ENCODE measurements at regions not wholly inside any gene's neighbourhood (a gene's known extent, or its start where the extent isn't known, plus 50 kb on each side); places are given as distances from the start of the nearest gene placed in this dataset.

DNA sequence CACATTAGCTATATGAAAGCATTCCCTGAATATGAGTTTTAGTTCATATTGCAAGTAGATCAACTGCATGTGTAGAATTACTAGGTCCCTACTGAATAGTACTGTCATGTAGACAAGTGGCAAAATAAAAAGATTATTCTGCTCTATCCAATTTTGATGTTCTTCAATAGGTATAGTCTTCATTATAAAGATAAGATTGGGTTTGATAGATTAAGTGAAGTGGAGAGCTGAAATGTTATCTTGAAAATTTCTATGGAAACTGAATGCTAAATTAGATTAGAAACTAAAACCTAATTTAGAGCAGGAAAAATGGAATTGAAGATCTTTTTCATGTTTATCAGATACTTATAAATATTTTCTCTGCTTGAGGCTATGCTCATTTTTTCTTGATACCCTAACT is 1610.0 kb downstream of the BRINP3 start:
- no peak for DNase-seq (ENCODE audit: low spot score)

DNA sequence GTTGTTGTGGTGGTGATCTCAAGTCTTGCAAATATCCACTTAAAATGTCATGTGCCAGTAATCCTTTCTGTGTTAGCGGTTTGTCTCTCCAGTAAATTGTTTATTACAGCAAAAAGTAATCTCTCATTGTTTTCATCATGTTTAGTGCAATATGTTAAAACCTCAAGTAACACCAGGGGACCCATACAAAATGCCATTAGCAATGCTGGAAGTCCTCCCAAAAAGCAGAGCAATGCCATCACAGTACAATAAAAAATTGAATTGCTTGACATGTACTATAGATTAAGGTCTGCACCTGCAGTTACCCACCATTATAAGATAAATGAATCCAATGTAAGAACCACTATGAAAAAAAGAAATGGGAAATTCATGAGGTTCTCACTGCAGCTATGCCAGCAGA is 1606.5 kb downstream of the BRINP3 start:
- no peak for DNase-seq (ENCODE audit: low spot score)

DNA sequence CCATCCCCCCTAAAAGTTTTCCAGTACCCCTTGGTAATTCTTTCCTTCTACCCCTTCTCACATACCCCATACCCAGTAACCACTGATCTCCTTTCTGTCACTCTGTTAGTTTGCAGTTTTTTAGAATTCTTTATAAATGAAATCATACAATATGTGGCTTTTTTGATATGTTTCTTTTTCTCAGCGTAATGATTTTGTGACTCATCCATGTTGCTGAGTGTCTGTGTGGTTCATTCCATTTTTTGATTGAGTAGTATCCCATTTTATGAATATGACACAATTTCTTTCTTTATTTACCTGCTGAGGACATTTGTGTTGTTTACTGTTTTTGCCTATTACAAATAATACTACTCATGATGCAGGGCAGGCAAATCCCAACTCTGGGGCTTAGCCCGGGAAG is 1605.3 kb downstream of the BRINP3 start:
- no peak for DNase-seq (ENCODE audit: low spot score)

DNA sequence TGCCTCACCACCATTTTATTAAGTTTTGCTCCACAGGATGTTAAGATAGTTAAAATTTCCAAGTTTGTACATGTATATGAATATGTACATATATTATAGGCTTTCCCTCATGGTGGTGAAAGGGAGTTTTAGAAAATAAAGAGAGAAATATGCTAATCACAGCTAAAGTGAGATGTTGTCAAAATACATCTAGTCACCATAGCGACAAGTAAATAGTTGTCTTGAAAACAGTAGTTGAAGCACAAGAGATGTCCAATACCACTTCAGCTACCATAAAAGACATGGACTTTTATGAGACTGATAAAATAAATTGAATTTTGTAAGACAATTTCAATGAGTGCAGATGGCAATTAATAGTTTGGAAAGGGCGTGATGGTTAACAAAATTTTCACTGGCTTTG is 1600.0 kb downstream of the BRINP3 start:
- no peak for DNase-seq (ENCODE audit: low spot score)

DNA sequence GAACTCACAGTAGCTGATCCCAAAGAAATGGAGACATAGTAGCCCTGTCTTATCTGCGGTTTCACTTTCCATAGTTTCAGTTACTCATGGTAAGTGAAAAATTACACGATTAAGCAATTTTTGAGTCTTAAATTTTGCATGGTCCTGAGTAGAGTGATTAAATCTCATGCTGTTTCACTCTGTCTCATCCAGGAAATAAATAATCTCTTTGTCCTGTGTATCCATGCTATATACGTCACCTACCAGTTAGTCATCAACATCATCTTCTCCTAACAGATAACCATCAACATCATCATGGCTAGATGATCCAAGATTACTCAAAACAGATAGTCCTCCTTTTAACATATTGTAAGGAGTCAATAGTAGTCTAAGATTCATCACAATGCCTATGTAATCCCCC is 1589.3 kb downstream of the BRINP3 start:
- DNase-seq (ENCODE audit: low spot score), result no peak

DNA sequence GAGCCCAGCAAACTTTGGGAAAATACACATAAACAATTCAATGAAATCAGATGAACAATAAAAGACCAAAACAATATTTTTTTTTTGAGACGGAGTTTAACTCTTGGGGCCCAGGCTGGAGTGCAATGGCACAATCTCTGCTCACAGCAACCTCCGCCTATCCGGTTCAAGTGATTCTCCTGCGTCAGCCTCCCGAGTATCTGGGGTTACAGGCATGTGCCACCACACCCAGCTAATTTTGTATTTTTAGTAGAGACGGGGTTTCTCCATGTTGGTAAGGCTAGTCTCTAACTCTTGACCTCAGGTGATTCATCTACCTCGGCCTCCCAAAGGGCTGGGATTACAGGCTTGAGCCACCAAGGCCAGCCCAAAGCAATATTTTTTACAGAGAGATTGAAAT is 1588.5 kb downstream of the BRINP3 start:
- DNase-seq (ENCODE audit: low spot score), result no peak

DNA sequence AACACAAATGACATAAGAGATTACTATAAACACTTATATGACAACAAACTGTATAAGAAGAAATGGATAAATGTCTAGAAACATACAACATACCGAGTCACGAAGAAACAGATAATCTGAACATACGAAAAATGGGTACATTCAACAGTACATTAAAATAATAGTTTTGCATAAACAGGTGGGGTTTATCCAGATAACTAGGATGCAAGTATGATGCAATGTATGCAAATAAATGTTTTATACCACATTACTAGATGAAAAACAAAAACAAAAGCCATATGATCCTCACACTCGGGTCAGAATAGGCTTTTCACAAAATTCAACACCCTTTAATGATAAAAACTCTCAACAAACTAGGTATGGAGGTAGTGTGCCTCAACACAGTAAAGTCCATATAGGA is 1585.7 kb downstream of the BRINP3 start:
- no peak for DNase-seq (ENCODE audit: low spot score)

DNA sequence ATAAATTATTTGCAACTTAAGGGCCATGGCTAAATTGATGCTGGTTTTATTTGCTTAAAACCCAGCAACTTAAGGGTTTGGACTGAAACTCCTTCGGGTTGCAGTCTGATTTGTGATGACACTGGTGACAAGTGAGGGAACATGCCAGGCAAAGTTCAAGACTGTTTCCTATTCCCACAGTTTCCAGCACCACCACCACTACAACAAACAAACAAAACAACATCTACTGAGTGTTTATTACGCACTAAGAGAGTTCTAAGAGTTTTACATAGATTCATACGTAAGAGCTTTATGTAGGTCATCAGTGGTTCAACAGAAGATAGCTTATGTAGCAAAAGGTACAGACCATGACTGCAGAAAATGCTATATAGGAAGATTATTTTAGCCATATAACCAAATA is 1582.1 kb downstream of the BRINP3 start:
- no peak for DNase-seq (ENCODE audit: low spot score)

DNA sequence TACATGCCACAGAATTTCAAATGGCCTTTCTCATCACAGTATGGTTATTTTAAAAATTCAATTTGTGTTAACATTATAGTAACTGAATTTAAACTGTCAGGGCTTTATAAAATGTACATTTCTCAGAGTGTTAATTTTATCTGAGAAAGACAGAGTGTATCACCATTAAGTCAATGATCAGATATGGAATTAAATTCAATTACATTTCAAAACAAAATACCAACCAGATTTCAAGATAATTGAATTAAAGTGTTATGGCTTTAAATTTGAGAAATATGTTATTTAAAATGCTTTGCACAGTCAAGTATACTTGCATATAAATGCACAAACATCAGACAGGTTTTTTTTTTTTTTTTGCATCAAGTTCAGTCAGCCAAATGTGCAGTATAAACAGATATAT is 1574.4 kb downstream of the BRINP3 start:
- no peak for DNase-seq (ENCODE audit: low spot score)

DNA sequence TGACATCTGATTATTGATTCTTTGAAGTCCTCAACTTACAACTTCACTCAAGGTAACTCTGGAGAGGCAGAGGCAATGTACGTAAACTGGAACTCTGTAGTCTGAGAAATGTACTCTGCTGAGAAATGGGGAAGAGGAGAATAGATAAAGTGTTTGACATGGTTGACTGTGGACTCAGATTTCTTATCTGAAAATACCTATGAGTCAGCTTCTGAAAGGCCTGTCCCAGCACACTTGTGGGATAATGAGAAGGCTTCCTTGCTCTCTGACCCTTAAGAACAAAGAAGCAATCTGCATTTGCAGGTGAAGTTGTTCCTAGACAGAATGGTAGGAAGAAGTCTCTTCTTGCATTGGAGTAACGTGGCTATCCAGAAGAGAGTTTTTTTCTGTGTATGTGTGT is 1573.5 kb downstream of the BRINP3 start:
- no peak for DNase-seq (ENCODE audit: low spot score)

DNA sequence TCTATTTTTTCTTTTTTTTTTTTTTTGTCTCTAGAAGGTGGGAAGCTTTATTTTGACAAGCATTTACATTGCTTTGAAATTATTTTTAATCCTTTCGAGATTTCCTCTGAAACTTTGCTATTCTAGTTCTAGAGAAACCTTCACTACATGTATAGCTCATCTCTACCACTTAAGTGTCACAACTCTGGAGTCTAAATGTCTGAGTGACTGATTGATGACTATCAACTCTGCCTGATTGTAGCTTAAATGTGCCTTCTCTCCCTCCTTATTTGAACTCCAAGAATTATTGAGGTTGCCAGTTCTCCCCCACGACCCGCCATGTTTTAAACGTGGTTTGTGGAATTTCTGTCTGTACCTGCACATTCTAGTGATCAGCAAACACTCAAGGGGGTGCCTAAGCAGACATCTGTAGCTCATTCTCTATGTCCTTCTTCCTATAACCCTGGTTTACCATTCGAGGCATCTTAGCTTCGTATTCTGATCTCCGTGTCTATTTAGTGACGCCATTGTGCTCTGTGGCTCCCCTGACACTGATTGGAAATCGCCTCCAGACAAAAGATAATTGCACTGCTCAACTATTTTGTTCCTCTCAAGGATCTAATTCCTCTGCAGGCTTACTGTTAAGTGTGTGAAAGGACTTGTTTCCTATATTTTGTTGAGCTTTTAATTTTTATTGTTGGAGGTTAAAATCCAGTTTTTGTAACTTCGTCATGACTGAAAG is 1570.6 kb downstream of the BRINP3 start:
- no peak for DNase-seq (ENCODE audit: low spot score)

DNA sequence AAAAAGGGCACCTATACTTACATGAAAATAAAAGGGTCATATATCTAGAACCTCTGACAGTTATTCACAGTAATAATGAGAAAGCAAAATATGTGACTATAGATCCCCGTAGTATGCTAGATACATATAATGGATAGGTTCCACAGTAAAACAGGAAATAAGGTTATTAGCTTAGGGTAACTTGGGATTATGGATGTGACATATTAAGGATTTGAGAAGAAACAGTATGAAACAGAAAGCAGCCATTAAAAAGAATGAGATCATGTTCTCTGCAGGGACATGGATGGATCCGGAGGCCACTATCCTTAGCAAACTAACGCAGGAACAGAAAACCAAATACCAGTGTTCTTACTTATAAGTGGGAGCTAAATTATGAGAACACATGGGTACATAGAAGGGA is 1547.3 kb downstream of the BRINP3 start:
- DNase-seq (ENCODE audit: low spot score), result no peak

DNA sequence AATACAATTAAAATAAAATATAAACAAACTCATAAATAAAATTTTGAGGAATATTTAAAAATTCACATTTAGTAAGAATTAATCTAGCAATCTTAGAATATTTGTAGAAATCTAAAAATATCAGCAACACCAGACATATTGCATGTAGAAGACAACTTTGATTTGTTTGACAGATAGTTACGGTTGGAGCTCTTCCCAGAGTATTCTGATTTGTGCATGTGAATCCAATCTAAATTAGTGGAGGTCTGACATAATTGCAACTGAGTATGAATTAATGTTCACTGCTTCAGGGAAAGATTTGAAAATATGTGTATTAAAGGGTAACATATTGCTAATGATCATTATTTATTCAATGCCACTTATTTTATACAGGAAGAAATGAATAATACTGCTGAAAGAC is 1546.2 kb downstream of the BRINP3 start:
- no peak for DNase-seq (ENCODE audit: low spot score)

DNA sequence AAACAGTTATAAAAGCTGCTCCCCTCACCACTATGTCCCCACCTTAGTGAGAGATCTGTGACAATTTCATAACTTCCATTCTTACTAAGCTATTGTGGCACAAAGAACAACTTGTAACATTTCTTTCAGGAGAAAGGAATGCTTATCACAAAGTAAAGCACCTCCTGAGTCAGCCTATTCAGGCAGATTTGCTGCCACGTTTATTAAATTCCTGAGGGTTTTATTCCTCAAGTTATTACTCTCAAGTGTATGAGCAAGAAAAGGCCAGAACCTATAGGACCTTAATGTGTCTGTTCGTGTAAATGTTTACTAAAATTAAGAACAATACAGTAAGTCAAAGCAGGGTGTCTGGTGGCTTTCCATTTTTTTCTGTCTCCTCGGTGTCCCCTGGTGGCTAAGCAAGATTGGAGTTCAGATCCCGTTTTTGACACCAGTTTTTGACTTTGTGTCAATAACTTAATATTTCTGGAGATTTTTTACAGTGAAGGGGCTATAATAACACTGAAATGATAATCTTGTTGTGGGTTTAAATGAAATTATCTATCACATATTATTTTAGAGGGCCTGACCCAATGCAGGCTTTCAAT is 1539.6 kb downstream of the BRINP3 start:
- no peak for DNase-seq (ENCODE audit: low spot score)

DNA sequence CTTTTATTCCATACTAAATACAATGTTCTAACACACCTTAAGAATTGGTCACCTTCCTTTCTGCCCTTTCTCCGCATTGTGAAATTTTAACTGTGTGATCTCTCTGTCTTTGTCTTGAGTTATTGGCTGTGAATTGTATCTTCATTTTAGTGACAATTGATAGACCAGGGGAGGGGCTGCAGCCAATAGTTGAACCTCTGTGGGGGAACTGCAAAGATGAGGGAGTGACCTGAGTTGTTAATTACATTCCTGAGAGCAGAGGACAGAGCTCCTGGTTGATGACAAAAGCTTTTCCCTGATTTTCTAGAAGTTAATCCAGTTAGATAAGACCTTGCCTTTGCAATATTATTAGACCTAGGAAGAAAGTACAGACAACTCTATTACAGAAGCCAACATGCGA is 1535.7 kb downstream of the BRINP3 start:
- no peak for DNase-seq (ENCODE audit: low spot score)

DNA sequence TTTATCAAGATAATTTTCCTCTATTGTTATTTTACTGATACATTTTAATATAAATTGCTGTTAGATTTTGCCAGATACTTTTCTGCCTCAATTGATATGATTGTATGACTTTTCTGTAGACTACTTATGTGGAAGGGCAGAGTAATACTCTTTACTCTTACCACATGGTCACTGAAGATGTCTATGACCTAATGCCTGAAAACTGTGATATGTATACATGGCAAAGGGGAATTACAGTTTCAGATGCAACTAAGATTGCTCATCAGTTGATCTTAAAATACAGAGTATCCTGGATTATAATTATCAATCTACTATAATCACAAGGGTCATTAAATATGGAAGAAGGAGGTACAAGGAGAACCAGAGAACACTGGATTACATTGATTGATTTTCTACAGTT is 1528.0 kb downstream of the BRINP3 start:
- no peak for DNase-seq (ENCODE audit: low spot score)

DNA sequence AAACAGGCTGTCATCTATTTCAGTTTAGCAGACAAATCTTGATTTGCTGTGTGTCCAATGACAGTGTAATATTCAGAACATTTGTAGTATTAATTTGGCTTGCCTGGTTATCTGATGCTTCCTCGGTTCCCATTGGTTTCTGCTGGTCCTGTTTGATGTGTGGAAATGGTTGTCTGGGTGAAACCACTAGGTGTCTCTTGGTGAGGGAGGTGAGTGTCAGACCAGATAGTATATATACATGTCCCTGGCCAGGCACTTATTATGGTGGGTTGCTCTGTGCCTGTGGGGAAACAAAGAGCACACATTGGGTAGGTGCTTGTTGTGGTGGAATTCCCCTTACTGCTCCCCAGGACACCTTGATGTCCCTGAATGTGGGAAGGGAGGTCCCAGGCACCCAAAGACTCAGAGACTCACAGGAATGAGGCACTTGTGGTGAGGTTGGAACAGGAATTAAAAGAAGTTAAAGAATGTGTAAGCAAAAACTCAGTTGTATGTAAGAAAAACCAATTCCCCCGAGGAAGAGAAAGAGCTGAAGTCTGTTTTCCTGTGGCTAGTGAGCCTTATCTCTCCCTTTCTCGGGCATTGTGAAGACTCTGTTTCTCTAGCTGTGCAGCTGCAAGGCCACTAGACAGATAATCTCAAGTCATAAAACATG is 1519.1 kb downstream of the BRINP3 start:
- peak; percentile 4 for DNase-seq (ENCODE audit: low spot score)

DNA sequence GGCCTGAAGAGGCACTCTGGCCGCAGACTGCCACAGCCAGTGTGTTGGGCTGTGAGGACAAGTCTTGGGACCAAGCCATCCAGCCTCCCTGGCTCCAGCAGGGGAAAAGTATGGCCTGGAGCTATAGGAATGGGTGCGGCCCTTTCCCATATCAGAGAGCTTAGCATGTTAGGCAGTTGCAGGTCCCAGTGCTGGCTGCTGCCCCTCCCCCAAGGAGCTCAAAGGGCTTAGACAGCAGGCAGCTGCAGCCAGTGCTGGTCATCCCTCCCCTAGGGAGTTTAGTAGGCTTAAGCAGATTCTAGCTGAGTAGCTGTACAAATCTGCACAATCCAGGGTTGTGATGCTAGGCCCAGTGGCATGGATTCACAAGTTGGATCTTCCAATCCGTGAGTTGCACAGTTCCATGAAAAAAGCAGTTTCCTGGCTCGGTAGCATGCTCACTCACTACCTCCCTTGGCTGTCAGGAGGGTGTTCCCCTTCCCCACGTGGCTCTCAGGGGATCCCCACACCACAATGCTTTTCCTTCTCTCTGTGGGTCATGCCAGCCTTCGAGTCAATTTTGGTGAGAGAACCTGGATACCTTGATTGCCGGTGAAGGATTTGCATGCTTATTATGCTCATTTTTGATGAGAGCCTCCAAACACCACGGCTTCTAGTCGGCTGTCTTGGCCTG is 1490.8 kb downstream of the BRINP3 start:
- no peak for DNase-seq (ENCODE audit: low spot score)

DNA sequence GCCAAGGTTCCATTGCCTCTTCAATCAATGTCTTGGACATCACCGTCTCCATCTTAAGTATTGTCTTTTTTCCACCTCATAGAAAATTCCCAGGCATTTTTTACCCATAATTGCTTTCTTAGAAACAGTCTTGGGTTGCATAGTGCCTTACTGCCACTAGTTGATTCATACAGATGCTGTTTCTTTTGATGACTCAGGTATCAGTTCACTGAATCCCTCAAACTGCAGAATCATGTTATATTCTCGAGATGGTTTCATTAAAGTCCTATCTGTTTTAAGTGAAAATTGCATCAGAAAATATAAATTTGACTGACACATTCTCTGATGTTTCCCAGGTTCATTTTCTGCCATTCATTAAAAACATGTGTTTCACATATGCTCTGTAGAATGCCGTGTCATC is 1489.1 kb downstream of the BRINP3 start:
- DNase-seq (ENCODE audit: low spot score), result no peak

DNA sequence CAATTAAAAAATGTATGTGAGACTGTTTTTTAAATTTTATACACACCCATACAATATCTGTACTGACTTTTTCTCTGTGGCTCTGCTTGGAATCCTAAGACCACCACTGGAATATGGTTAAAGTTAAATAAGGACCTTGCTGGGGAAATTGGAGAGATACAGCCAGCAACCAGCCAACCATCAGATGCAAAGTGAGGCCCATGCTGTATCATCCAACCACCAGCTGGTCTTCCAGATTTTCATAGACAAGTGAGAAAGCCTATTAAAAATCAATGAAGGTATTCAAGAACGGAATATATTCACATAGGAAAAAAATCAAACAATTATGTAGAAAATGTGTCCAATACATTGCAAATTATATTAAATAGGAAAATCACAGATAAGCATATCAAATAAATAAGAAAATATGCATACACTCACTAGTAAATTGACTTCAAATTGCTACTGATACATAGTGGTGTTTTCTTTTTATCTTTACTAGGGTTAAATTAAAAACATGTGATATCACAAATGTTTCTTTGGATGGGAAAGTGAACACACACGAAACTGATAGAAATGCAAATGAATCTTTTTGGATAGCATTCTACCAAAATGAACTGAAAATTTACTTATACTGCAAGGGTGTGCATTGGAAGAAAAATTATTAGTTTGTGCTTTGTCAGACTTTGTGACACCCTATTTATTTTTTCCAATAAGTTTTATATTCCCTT is 1486.3 kb downstream of the BRINP3 start:
- DNase-seq (ENCODE audit: low spot score), result no peak

DNA sequence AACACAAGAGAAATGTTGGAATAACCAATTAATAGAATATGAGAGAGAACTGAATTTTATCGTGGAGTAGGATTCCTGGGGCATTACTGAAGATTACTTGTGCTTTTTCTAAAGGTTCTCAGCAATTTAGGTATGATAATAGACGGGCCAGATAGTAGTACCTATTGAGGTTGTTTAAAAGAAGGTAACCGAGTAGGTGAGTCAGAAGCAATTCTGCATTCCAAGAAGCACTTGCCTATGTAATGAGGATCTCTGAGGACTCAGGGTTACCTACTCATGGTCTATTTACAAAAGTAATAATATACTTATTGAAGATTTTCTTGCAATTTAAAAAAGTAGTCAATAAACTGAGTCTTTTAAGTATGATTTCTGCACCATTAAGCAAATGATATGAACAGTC is 1469.8 kb downstream of the BRINP3 start:
- DNase-seq (ENCODE audit: low spot score), result no peak

DNA sequence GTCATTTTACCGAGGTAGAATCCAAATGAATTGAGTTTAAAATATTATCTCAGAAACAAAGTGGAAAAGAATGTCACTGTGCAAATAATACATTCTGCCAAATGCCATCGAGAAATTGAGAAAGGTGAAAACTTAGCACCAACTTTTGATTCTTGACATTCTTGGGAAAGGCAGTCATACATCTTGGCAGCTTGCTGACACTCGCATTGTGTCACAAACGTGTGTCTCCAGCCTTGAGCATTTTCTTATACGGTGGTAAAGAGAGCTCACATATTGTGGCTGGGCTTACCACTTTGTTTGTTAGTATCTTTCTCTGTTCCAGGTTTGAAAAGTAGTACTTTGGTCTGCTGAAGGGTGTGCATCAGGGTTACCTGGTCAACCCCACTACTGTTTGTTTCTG is 1456.1 kb downstream of the BRINP3 start:
- no peak for DNase-seq (ENCODE audit: low spot score)

All from H4 (cell line).